ENCODE measurements at regions not wholly inside any gene's neighbourhood (a gene's known extent, or its start where the extent isn't known, plus 50 kb on each side); places are given as distances from the start of the nearest gene placed in this dataset.

DNA sequence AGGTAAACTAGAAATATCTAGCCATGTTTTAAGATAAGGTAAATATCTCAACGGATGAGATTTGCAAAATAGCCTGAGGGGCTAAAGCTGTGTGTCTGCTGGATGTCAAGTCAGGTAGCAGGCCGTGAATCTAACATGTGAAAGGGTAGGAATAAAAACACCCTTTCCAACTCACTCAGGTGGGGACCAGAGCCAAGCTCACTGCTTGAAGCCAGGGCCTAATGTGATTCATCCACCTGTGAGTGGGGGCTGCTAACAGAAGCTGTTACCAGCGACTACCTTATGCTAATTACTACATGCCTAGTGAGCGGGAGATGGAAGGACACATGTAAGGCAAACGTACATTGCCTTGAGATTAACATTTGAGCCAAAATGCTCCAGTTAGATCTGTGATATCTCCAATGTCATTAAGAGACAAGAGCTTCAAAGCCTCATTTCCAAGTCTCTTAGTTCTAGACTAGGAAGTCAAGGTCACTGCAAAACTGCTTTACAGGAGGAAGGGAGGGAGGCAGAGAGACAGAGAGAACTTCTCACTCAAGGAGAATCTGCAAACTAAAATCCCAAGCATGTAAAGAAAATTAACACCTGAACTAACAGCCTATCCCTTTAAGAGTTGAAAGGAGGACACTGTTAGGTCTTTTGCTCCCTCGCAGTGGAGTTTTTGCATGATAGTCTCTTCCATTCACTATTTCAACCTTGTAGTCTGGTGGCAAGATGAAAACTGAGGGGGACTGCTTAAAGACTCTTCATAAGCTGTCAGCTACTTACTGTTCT lies 141.6 kb upstream of the RPS23 start:
- TF ChIP-seq, protein P1, sequence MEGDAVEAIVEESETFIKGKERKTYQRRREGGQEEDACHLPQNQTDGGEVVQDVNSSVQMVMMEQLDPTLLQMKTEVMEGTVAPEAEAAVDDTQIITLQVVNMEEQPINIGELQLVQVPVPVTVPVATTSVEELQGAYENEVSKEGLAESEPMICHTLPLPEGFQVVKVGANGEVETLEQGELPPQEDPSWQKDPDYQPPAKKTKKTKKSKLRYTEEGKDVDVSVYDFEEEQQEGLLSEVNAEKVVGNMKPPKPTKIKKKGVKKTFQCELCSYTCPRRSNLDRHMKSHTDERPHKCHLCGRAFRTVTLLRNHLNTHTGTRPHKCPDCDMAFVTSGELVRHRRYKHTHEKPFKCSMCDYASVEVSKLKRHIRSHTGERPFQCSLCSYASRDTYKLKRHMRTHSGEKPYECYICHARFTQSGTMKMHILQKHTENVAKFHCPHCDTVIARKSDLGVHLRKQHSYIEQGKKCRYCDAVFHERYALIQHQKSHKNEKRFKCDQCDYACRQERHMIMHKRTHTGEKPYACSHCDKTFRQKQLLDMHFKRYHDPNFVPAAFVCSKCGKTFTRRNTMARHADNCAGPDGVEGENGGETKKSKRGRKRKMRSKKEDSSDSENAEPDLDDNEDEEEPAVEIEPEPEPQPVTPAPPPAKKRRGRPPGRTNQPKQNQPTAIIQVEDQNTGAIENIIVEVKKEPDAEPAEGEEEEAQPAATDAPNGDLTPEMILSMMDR (IDR thresholded peaks at IDR 0.05; ENCODE audit: extremely low read depth, insufficient read depth, missing control alignments) = no peak
- in situ Hi-C loops (cut with MboI; ENCODE audit: low pct_unique_long_range_greater_than_20kb, low sequenced_read_pairs, unreplicated experiment) = no loop called here
- no peak for DNase-seq (ENCODE audit: low spot score)

DNA sequence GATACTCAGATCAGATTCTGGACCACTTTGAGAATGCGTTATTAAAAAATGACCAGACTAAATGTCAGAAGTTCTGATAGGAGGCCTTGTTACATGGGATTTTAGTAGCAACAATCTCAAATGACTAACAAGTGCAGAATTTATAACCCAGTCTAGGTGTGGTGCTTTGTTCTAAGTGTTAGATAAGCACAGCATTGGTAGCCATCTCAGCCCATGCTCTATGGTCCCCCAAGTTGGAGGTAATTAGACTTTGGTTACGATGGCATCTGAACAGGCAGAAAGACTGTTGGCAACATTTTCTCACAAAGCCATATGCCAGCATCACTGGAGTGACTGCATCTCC lies 140.4 kb upstream of the RPS23 start:
- no peak for DNase-seq (ENCODE audit: low spot score)
- TF ChIP-seq, protein P1 (IDR thresholded peaks at IDR 0.05; ENCODE audit: extremely low read depth, insufficient read depth, missing control alignments) = no peak
- in situ Hi-C loops (cut with MboI; ENCODE audit: low pct_unique_long_range_greater_than_20kb, low sequenced_read_pairs, unreplicated experiment) = no loop called here

DNA sequence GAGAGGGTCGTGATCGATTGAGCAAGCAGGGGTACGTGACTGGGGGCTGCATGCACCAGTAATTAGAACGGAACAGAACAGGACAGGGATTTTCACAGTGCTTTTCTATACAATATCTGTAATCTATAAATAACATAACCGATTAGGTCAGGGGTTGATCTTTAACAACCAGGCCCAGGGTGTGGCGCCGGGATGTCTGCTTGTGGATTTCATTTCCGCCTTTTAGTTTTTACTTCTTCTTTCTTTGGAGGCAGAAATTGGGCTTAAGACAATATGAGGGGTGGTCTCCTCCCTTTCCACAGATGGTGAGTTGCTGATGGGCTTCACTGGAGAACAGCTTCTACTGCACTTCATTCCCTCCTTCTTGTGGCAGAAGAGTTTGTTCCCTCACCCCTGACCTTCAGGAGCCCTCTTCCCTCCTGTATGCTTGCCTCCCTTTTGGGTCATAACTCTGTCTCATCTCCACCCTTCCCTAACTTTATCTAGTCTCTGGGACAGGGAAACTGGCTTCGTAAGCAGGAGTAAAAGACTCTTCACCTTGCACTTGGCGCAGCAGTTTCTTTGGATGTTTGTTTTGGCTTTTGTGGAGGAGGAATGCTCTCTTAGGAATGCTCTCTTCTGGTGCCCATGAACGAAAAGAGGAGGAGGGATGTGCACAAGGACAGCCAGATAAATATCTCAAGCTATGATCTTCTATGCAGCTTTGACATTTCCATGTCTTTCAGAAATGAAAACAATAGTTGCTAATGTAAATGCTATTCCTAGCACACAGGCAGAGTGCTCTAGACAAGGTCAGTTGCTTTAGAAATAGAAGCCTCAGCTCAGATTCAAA lies 139.8 kb upstream of the RPS23 start:
- TF ChIP-seq, protein P1 (IDR thresholded peaks at IDR 0.05; ENCODE audit: extremely low read depth, insufficient read depth, missing control alignments) = no peak
- in situ Hi-C loops (cut with MboI; ENCODE audit: low pct_unique_long_range_greater_than_20kb, low sequenced_read_pairs, unreplicated experiment) = no loop called here
- DNase-seq (ENCODE audit: low spot score) = no peak

DNA sequence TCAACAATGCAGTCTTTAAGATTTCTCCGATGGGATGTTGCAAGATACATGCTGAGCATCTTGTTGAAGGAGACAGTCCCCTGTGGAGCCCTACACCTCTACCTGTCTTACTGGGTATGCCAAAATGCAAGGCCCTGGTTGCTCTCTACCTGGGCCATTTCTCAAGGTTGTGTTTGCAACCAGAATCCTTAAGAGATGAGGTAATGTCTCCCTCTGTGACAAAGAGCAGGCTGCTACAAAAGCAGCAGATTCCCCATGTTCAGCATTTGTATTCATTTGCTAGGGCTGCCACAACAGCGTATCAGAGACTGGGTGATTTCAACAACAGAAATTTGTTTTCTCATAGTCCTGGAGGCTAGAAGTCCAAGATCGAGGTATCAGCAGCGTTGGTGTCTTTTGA lies 138.4 kb upstream of the RPS23 start:
- in situ Hi-C loops (cut with MboI; ENCODE audit: low pct_unique_long_range_greater_than_20kb, low sequenced_read_pairs, unreplicated experiment) = no loop called here
- no peak for DNase-seq (ENCODE audit: low spot score)

DNA sequence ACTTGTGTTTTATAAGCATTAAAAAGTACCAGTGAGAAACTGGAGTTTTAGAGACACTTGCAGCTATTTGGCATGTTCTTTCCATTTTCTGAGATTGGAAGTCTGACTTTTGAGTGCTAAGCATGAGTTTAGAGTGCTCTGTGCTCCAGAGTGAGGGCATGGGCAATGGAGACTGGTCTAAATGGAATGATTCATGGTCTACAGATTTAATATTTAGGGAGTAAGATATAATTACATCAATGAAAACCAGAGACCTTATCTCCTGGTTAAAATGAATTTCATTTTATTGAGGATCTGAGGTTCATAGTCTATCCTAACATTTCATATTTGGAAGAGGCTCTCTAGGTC lies 135.9 kb upstream of the RPS23 start:
- DNase-seq (ENCODE audit: low spot score) = no peak
- TF ChIP-seq, protein P1 (IDR thresholded peaks at IDR 0.05; ENCODE audit: extremely low read depth, insufficient read depth, missing control alignments) = no peak
- in situ Hi-C loops (cut with MboI; ENCODE audit: low pct_unique_long_range_greater_than_20kb, low sequenced_read_pairs, unreplicated experiment) = no loop called here

More for the DNA sequence above, 138.4 kb upstream of the RPS23 start:
- TF ChIP-seq, protein P1 (IDR thresholded peaks at IDR 0.05; ENCODE audit: extremely low read depth, insufficient read depth, missing control alignments) = no peak

DNA sequence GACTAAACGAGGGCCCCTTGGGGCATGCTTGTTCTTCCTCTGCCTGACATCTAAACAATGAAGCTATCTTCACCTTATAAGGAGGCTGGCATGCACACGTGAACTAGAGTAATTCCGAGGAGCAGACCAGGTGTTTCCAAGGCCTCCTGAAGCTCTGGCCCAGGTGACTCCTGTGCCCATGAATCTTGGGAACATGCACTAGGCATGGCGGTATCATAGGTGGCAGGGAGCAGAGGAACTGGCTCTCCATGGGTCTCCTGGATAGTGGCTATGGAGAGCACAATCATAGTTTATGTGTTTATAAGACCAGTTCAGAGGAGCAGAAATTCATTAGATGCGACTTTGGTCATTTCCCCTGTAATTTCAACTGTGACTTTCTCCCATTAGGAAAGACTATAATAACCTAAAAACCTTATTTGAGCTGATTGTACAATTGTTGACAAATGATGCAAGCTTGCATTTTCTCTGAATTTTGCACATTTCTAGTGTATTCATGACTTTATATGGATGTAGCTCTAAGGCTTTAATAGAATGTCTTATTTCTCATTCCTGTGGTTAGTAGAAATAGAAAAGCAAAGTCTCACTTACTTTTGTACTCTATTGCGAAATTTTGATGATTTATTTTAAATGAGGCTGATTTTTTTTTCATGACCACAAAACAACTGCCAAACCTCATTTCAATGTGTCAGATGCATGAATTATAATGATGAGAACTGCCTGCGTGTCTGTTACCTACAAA lies 135.3 kb upstream of the RPS23 start:
- TF ChIP-seq, protein P1 (IDR thresholded peaks at IDR 0.05; ENCODE audit: extremely low read depth, insufficient read depth, missing control alignments) = no peak
- no peak for DNase-seq (ENCODE audit: low spot score)
- in situ Hi-C loops (cut with MboI; ENCODE audit: low pct_unique_long_range_greater_than_20kb, low sequenced_read_pairs, unreplicated experiment) = no loop called here
